AG09309 (cell line): ENCODE measurements at regions not wholly inside any gene's neighbourhood (a gene's known extent, or its start where the extent isn't known, plus 50 kb on each side); places are given as distances from the start of the nearest gene placed in this dataset.

ENCODE experiments used
- DNase-seq: peaks from one replicate; pipeline ENCODE4 v3.0.0-alpha.2; 2010; ENCODE audit warnings: low read depth
- H3K4me3 ChIP-seq: 2 replicates; pipeline ENCODE4 v1.5.1; 2011; ENCODE audit warnings: mild to moderate bottlenecking, low read depth, low read length, moderate library complexity; ENCODE audit not compliant: control insufficient read depth
- CTCF ChIP-seq: IDR thresholded peaks from 2 replicates; pipeline ENCODE4 v1.5.1; 2011; ENCODE audit warnings: mild to moderate bottlenecking, low read depth, low read length, inconsistent platforms; ENCODE audit not compliant: insufficient read depth, control insufficient read depth; ENCODE audit errors: missing control alignments

GRCh38 chr13:62360609-62361008, 945.0 kb upstream of the PCDH20 start:
- no peak for TF ChIP-seq CTCF
- no peak overlapping the region for H3K4me3 ChIP-seq
- no peak for DNase-seq

- no peak for DNase-seq
- TF ChIP-seq CTCF, result no peak
- H3K4me3 ChIP-seq, result no peak overlapping the region
These were observed 942.9 kb upstream of the PCDH20 start for GRCh38 chr13:62358646-62358932.

GRCh38 chr13:62357887-62358645, 942.4 kb upstream of the PCDH20 start:
- no peak for TF ChIP-seq CTCF
- no peak for DNase-seq
- H3K4me3 ChIP-seq, result no peak overlapping the region

- no peak overlapping the region for H3K4me3 ChIP-seq
- no peak for DNase-seq
- TF ChIP-seq CTCF, result no peak
These were observed 941.3 kb upstream of the PCDH20 start for GRCh38 chr13:62356977-62357376.

GRCh38 chr13:62337109-62337880, 921.6 kb upstream of the PCDH20 start:
- DNase-seq, result no peak
- no peak overlapping the region for H3K4me3 ChIP-seq
- no peak for TF ChIP-seq CTCF

- no peak for DNase-seq
- TF ChIP-seq CTCF, result no peak
- no peak overlapping the region for H3K4me3 ChIP-seq
These were observed 920.9 kb upstream of the PCDH20 start for GRCh38 chr13:62336507-62336906.
